ENCODE measurements at regions not wholly inside any gene's neighbourhood (a gene's known extent, or its start where the extent isn't known, plus 50 kb on each side); places are given as distances from the start of the nearest gene placed in this dataset.

- H3K27ac ChIP-seq (ENCODE audit: control insufficient read depth, insufficient read depth): no peak overlapping the region
- H4K20me1 ChIP-seq (ENCODE audit: control insufficient read depth, insufficient read depth): no peaks in the 10 kb centered on the region
- no peaks in the 10 kb centered on the region for H3K79me2 ChIP-seq (ENCODE audit: control insufficient read depth, insufficient read depth, low read length)
- POLR2A ChIA-PET: no interaction called here
- RAD21 ChIA-PET (ENCODE audit: unreplicated experiment): no interaction called here
- 7% methylated on average over 3 of the region's 3 CpGs for WGBS (ENCODE audit: insufficient coverage, insufficient replicate concordance, low lambda C conversion rate, missing lambda C conversion rate)
- no peak for DNase-seq (ENCODE audit: low read depth, low spot score)
- H3K4me2 ChIP-seq (ENCODE audit: control insufficient read depth, insufficient read depth): no peak overlapping the region
- in situ Hi-C loops (cut with MboI): no loop called here
- no peaks in the 10 kb centered on the region for H3K9me3 ChIP-seq (replicated peaks; ENCODE audit: control insufficient read depth, insufficient read depth, low read length)
- no peak for ATAC-seq
- no peaks in the 10 kb centered on the region for H3K36me3 ChIP-seq (ENCODE audit: control insufficient read depth in 2 of 2, insufficient read depth in 2 of 2, low read length in 1 of 2)
- SMC1A ChIA-PET (ENCODE audit: uncharacterized antibody, unreplicated experiment): no interaction called here
- TF ChIP-seq REST (IDR thresholded peaks at IDR 0.05; ENCODE audit: low read depth, low read length) (no peak), SMAD5 (IDR thresholded peaks at IDR 0.05; ENCODE audit: low read depth) (no peak), CTCF (IDR thresholded peaks at IDR 0.05 in 2 of 3, conservative IDR thresholded peaks at IDR 0.05 in 1 of 3; ENCODE audit: control insufficient read depth in 2 of 3, extremely low read depth in 1 of 3, insufficient read depth in 1 of 3, low read depth in 3 of 3, low read length in 3 of 3) (no peak), CHD2 (IDR thresholded peaks at IDR 0.05; ENCODE audit: borderline replicate concordance, low read depth, low read length) (no peak), EGR1 (IDR thresholded peaks at IDR 0.05; ENCODE audit: borderline replicate concordance in 1 of 2, low read depth in 2 of 2, low read length in 2 of 2) (no peak), CBX3 (IDR thresholded peaks at IDR 0.05; ENCODE audit: borderline replicate concordance, low read depth) (no peak), SUPT20H (IDR thresholded peaks at IDR 0.05; ENCODE audit: borderline replicate concordance, control insufficient read depth, low read depth, low read length) (no peak)
- peaks cover 1 to 2% of the 10 kb centered on the region in 2 experiments; a peak in 1 of 4 replicates for H3K27me3 ChIP-seq (replicated peaks in 1 of 2; ENCODE audit: control insufficient read depth in 2 of 2, insufficient read depth in 2 of 2, low read length in 1 of 2)
- H3K4me3 ChIP-seq: no peak overlapping the region
- intact Hi-C loops (cut with micrococcal nuclease; ENCODE audit: unreplicated experiment): no loop called here
- no TSS peak for BruUV-seq (replicated peaks)
- no peak overlapping the region for H2AFZ ChIP-seq (ENCODE audit: control insufficient read depth, low read depth, low read length)
- H3K9ac ChIP-seq (ENCODE audit: control insufficient read depth, insufficient read depth, low read length): no peak overlapping the region
- CTCF ChIA-PET: interaction anchor here (1.0 kb wide), 1 partner anchor 462 kb away, joined by 3 read pairs; no protein-coding TSS in a partner anchor
- FAIRE-seq: no peak
- H3K4me1 ChIP-seq (ENCODE audit: control insufficient read depth, insufficient read depth, low read length): no peaks in the 10 kb centered on the region
Observed at GRCh38 chr9:90064971-90065370, 460.2 kb downstream of the GADD45G start.
